NCI-H748 (cell line): ENCODE measurements at regions not wholly inside any gene's neighbourhood (a gene's known extent, or its start where the extent isn't known, plus 50 kb on each side); places are given as distances from the start of the nearest gene placed in this dataset.

ENCODE experiments used
- DNase-seq: peaks from one replicate; lab custom pipeline; 2025; ENCODE audit not compliant: unreplicated experiment; lab: John Stamatoyannopoulos, UW

DNA sequence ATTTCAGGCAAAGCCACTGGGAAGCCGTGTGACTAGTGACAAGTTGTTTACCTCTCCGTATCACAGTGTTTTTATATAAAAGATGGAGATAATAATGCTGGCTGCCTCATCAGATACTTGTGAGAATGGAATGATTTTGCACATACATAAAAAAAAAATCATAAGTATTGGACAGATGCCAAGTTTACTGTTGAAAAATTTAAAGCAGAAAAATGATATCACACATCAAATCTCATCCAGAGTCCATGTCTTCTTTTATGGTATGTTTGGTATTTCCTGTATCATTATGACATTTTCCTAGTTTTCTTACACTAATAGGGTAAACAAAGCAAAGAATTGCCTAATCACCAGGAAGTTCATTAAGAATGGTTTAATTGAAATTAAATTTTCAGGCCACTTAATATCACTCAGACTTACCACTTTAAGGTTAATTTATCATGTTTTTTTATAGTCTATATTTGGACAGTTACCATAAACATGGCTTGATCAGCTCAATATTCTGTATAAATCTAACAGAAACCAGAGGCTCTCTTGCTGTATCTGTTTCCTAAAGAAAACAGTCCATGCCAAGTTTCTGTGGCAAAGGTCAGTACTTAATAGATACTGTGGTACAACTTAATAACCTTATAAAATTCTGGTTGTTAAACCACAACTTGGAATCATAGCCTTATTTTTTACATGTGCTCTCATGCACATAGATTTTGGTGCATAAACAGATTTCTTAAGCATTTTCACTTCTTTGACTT, 656.5 kb upstream of the RIOK2 start:
- no peak for DNase-seq

DNA sequence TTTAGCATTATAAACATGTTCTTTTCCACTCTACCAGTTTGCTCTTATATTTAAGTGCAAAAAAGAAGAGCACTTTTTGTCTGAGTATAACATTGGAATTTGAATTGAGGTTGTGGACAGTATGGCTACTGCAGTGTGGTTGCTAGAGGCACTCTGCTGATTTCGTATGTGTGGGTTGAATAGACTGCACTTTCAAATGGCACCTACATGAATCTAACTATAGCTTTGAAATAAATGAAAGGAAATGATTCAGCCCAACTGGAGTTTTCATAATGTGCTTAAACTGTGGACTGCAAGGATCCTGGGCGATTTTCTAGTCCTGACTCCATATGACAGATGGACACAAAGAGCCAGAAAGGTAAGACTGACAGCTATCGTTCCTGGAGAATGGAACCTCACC, 657.6 kb upstream of the RIOK2 start:
- no peak for DNase-seq

- DNase-seq, result no peak
Observed at GRCh38 chr5:97842687-97843086, 659.6 kb upstream of the RIOK2 start.

GRCh38 chr5:97844797-97845196, 661.8 kb upstream of the RIOK2 start:
- peak; percentile 11 for DNase-seq

DNA sequence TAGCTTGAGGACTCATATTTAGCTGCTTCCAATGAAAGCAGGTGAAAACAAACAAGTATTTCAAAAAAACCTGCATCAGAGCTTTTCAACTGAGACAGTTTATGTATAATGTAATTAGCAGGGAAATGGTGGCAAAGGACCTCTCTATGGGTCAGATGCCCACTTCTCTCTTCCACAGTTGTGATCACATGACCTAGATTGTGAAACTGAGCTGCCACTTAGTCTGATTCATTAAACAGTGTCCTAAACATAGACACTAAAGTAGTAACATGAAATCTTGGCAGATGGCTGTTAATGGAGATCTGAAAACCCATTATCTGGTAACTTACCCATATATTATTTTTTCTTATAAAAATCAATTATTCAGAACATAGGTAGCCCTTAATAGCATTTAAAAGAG, 663.6 kb upstream of the RIOK2 start:
- no peak for DNase-seq

DNA sequence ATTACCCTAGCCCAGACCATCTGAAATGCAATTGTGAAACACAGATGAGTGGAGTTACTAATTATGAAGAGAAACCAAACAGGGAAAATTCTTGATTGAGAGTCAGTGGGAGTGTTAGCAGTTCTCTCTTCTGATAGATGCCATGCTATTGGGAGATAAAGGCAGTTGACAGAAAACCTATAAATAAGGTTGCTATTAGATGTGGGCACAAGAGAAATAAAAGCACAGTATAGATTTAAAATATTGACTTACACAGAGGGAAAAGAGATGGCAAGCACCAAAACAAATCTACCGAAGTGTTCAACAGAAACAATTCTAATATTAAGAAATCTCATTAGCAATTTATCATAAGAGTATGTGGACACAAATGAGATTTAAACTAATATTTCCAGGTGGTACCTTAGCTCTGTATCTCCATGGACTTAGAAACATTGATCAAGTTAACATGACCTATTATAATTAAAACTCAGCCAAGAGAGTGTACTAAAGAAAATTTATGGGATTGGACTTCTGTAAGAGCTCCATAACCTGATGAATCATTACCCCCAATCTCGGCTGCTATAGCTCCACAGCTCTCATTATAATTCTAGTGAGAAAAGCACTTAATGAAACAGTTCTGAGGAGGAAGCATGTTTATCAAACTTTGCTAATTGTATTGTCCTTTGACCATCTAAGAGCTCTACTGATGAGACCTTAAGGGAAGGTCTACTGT, 665.0 kb upstream of the RIOK2 start:
- DNase-seq, result no peak

DNA sequence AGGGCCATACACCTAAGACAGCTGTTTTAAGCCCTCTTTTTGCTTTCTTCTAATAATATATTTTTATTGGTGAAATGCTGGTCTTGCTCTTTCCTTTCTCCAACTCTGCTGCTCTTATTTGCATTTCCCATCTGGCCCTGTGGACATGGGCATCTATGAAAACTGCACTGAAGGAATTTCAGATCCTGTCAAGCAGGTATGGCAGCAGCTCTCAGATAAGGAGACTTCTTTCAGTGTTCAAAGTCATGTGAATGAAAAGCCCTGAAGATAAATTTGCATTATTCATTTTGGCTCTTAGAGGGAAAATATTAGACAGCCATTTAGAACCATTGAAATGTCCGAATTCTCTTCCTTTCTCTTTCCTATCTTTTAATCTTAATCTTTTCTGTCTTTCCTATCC, 668.0 kb upstream of the RIOK2 start:
- DNase-seq, result no peak

GRCh38 chr5:97854871-97855762, 672.1 kb upstream of the RIOK2 start:
- no peak for DNase-seq

DNA sequence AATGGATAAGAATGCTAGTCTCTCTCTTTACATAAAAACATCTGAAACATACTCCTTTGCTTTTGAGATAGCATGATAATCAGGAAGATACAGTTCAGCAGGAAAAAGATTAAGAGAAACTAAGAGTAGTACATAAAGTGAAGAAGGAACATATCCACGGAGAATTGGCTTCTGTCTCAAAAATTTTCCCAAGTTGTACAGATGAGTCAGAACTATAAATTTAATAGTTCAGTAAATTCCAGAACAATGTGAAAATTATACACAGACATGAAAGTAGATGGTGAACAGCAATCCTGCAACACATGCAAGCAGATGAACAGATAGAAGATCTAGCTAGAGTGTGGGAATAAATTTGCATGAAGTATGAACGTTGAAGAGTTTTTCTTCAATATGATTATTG, 691.4 kb upstream of the RIOK2 start:
- DNase-seq, result no peak

GRCh38 chr5:97876272-97876671, 693.2 kb upstream of the RIOK2 start:
- DNase-seq, result no peak

- no peak for DNase-seq
Observed at GRCh38 chr5:97877588-97877987, 694.5 kb upstream of the RIOK2 start.

- DNase-seq, result no peak
Observed at GRCh38 chr5:97888439-97888838, 705.4 kb upstream of the RIOK2 start.

- DNase-seq, result no peak
Observed at GRCh38 chr5:97891971-97892370, 708.9 kb upstream of the RIOK2 start.

DNA sequence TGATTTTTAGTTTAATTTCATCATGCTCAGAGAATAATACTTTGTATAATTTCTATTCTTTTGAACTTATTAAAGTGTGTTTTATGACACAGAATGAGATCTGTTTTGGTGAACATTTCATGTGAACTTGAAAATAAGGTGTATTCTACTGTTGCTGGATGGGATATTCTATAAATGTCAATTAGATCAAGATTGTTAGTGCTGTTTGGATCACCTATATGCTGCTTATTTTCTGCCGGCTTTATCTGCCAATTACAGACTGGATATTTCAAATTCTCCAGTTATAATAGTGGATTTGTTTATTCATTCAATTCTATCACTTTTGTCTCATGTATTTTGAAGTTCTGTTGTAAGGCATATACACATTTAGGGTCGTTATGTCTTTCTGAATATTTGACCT, 720.7 kb upstream of the RIOK2 start:
- no peak for DNase-seq

GRCh38 chr5:97906135-97906534, 723.1 kb upstream of the RIOK2 start:
- DNase-seq, result no peak

DNA sequence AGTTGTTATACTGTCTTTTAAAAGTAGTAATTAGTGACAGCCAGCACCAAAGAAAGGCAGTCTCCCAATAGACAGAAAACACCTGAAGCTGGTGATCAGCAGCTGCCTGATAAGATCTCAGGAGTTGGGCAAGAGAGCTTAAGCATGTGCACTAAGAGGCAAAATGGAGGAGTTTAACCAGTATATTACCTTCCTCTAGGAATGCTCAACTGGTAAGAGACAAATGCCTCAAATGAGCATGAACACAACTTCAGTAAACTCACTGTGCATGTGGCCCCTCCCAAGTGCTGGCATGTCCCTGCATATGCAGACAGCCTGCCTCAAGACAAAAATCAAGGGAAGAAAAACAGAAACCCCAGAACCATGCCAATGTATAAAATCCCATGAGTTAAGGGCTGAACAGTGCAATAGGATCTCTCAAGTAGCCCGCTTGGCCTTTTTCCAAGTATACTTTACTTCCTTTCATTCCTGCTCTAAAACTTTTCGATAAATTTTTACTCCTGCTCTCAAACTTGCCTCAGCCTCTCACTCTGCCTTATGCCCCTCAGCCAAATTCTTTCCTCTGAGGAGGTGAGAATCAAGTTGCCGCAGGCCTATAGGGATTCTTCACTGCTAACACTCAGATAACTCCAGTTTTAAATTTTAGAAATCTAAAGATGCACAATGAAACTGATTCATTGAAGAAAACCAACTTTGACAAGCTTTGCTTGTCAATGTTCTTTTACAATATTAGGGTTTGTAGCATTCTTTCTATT, 724.8 kb upstream of the RIOK2 start:
- DNase-seq, result no peak

- no peak for DNase-seq
Observed at GRCh38 chr5:97909541-97909940, 726.5 kb upstream of the RIOK2 start.

DNA sequence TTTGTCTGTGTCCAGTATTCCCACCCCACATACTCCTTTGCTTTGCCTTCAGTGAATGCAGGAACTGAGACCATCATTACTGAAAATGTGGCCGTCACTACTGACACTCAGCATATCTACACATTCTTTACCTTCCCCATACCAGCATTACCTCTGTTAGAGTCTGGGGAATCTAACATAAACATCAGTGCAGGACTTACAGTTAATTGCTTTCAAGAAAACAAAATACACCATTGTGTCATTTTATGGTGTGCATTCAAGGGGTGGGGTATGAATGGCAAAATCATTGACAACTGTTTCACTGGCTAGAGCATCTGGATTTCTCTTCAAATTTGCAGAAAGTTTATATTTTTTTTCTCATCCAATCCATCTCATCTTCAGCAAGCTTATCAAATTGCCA, 731.4 kb upstream of the RIOK2 start:
- DNase-seq, result no peak

DNA sequence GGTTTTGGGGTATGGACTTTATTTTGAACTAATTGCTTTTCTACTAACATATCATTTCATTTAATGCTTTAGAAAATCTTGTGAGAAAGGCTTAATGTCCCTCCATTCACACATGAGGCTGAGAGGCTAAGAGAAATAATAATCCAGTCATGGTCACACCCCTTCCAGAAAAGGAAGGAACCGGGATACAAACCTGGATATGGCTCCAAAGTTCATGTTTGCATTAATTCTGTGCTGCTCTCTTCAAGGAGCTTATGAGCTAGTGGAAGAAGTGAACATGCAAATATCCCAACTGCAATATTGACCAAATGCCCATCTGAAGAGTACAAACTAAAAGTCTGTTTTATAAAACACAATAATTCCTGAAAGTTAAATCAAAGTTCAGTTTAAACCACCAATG, 732.1 kb upstream of the RIOK2 start:
- DNase-seq, result no peak

DNA sequence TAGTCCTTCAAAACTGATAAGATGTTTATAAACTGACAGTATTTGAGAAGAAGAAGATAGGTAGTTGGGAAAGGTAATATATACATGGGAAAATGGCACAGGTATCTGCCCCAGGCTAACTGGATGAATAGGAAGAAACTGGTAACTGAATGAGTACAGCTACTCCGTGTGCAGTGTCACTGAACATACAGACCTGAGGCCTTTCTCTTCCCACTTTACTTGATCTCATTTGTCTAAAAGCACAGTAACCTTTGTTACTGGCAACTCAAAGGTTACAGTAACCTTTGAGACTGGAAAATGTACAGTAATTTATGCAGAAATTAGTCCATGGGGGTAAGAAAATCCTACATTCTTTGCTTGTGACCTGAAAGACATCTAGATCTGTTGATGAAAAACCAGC, 735.0 kb upstream of the RIOK2 start:
- no peak for DNase-seq

GRCh38 chr5:97918620-97919019, 735.6 kb upstream of the RIOK2 start:
- DNase-seq, result no peak
